Transverse colon (tissue), 3 donors: ENCODE measurements at regions not wholly inside any gene's neighbourhood (a gene's known extent, or its start where the extent isn't known, plus 50 kb on each side); places are given as distances from the start of the nearest gene placed in this dataset.

Experiments used
- CTCF ChIP-seq, 5 experiments: fragments of 200-600 bp in 3 of 5; fragments of 450-650 bp in 2 of 5; sonication (generic) in 3 of 5; IDR thresholded peaks; 1 replicate in 2 of 5; 2 replicates in 3 of 5; pipeline ENCODE4 v1.5.1; 2016 to 2017; ENCODE audit warnings: antibody characterized with exemption in 5 of 5, inconsistent platforms in 3 of 5, mild to moderate bottlenecking in 2 of 5, moderate library complexity in 1 of 5
- POLR2A ChIP-seq: fragments of 450-650 bp; IDR thresholded peaks from one replicate; pipeline ENCODE4 v1.6.1; 2016; ENCODE audit warnings: antibody characterized with exemption, mild to moderate bottlenecking, moderate library complexity

DNA sequence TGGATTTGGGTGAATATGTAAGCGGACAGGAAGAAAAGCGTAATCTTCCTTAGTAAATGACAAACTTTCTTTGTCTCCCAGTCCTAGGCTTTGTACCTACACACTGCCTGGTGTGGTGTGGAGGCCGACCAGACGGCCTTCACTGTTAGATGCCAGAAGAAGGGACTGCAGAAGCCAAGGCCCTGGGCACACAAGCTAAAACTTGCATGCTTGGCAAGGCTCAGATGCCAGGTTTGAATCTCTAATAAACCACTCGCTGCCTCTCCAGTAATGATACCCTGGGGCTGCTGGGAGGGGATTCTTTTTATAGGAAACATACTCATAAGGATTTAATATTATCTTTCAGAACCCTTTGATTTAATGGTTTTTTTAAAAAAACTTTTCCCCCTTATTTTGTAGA, 263.8 kb downstream of the PTPRC start:
- no peak for TF ChIP-seq POLR2A
- no peak for TF ChIP-seq CTCF (IDR thresholded peaks at IDR 0.05)
